ENCODE measurements at regions not wholly inside any gene's neighbourhood (a gene's known extent, or its start where the extent isn't known, plus 50 kb on each side); places are given as distances from the start of the nearest gene placed in this dataset.

DNA sequence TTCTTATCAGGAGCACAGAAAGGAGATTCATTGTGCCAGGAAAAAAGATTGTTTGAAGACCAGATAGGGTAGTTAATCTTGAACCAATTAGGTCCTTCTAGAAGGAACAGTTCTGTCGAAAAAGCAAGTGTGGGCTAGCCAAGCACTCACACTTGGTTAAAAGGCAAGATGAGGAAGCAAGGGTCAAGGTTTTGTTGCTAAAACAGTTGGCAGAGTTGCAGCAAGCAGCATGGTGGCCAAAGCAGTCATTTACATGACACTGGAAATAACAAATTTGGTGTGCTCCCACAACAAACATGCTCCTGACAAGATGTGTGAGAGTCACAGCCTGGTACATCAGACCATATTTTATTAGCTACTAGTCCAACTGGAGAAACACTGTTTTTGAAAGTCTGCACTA lies 228.0 kb upstream of the CFAP20DC start:
- ATAC-seq, result no peak
- DNase-seq, result peak in 2 of 4 donors; percentile 13 to 24
- TF ChIP-seq, protein P1, sequence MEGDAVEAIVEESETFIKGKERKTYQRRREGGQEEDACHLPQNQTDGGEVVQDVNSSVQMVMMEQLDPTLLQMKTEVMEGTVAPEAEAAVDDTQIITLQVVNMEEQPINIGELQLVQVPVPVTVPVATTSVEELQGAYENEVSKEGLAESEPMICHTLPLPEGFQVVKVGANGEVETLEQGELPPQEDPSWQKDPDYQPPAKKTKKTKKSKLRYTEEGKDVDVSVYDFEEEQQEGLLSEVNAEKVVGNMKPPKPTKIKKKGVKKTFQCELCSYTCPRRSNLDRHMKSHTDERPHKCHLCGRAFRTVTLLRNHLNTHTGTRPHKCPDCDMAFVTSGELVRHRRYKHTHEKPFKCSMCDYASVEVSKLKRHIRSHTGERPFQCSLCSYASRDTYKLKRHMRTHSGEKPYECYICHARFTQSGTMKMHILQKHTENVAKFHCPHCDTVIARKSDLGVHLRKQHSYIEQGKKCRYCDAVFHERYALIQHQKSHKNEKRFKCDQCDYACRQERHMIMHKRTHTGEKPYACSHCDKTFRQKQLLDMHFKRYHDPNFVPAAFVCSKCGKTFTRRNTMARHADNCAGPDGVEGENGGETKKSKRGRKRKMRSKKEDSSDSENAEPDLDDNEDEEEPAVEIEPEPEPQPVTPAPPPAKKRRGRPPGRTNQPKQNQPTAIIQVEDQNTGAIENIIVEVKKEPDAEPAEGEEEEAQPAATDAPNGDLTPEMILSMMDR (IDR thresholded peaks at IDR 0.05), result no peak
- no peak overlapping the region for H3K4me3 ChIP-seq
- H3K9me3 ChIP-seq, result no peaks in the 10 kb centered on the region
- H3K27ac ChIP-seq, result no peak overlapping the region
- no peaks in the 10 kb centered on the region for H3K4me1 ChIP-seq
- no peaks in the 10 kb centered on the region for H3K36me3 ChIP-seq
- intact Hi-C loops (cut with DNase I), result no loop called here
- H3K27me3 ChIP-seq, result no peaks in the 10 kb centered on the region

GRCh38 chr3:59277201-59277600 lies 227.4 kb upstream of the CFAP20DC start:
- no peaks in the 10 kb centered on the region for H3K36me3 ChIP-seq
- ATAC-seq (no peak), DNase-seq (no peak)
- no peaks in the 10 kb centered on the region for H3K9me3 ChIP-seq
- no peaks in the 10 kb centered on the region for H3K4me1 ChIP-seq
- no peak overlapping the region for H3K27ac ChIP-seq
- TF ChIP-seq, protein P1 (IDR thresholded peaks at IDR 0.05), result no peak
- H3K4me3 ChIP-seq, result no peak overlapping the region
- intact Hi-C loops (cut with DNase I), result no loop called here
- H3K27me3 ChIP-seq, result no peaks in the 10 kb centered on the region

- Histone ChIP-seq H3K36me3 (no peaks in the 10 kb centered on the region), H3K27me3 (no peaks in the 10 kb centered on the region), H3K4me1 (no peaks in the 10 kb centered on the region), H3K4me3 (no peak overlapping the region), H3K9me3 (no peaks in the 10 kb centered on the region), H3K27ac (no peak overlapping the region)
- TF ChIP-seq, protein P1 (IDR thresholded peaks at IDR 0.05), result no peak
- no peak for ATAC-seq
- DNase-seq, result no peak
- intact Hi-C loops (cut with DNase I), result no loop called here
Measured at GRCh38 chr3:59273976-59274375, 224.2 kb upstream of the CFAP20DC start.

- Histone ChIP-seq H3K9me3 (no peaks in the 10 kb centered on the region), H3K4me3 (no peak overlapping the region), H3K27me3 (no peaks in the 10 kb centered on the region), H3K36me3 (no peaks in the 10 kb centered on the region), H3K4me1 (no peaks in the 10 kb centered on the region), H3K27ac (no peak overlapping the region)
- intact Hi-C loops (cut with DNase I), result no loop called here
- no peak for ATAC-seq
- no peak for DNase-seq
- TF ChIP-seq, protein P1 (IDR thresholded peaks at IDR 0.05), result no peak
Measured at GRCh38 chr3:59271971-59272370, 222.1 kb upstream of the CFAP20DC start.

- DNase-seq, result no peak
- no peak for ATAC-seq
- H3K9me3 ChIP-seq, result no peaks in the 10 kb centered on the region
- H3K36me3 ChIP-seq, result no peaks in the 10 kb centered on the region
- H3K4me3 ChIP-seq, result no peak overlapping the region
- TF ChIP-seq, protein P1 (IDR thresholded peaks at IDR 0.05), result no peak
- no peaks in the 10 kb centered on the region for H3K27me3 ChIP-seq
- H3K27ac ChIP-seq, result no peak overlapping the region
- no peaks in the 10 kb centered on the region for H3K4me1 ChIP-seq
- intact Hi-C loops (cut with DNase I), result no loop called here
Measured at GRCh38 chr3:59270921-59271320, 221.1 kb upstream of the CFAP20DC start.
